ENCODE measurements at regions not wholly inside any gene's neighbourhood (a gene's known extent, or its start where the extent isn't known, plus 50 kb on each side); places are given as distances from the start of the nearest gene placed in this dataset.

GRCh38 chr21:29236201-29236600, 62.5 kb upstream of the BACH1 start (continued):
- TF ChIP-seq CEBPZ (IDR thresholded peaks at IDR 0.05; ENCODE audit: low read depth, low read length) = no peak

- FAIRE-seq = no peak
- CTCF ChIA-PET = interaction anchor here (1.0 to 10.6 kb wide), 5 partner anchors 8 to 147 kb away, joined by 3 to 157 read pairs (median 7); partner anchors contain the start of gene BACH1
- no peak for TF ChIP-seq E2F4 (IDR thresholded peaks at IDR 0.05; ENCODE audit: low read depth, low read length)
- no peak for TF ChIP-seq ZBTB33 (IDR thresholded peaks at IDR 0.05)
- TF ChIP-seq POLR2A (IDR thresholded peaks at IDR 0.05; ENCODE audit: low read depth, low read length) = no peak
- TF ChIP-seq PAX8 (IDR thresholded peaks at IDR 0.05) = no peak
- TF ChIP-seq PKNOX1 (IDR thresholded peaks at IDR 0.05) = no peak
- no peak for TF ChIP-seq HDGF (IDR thresholded peaks at IDR 0.05)
- no peak for TF ChIP-seq STAT3 (IDR thresholded peaks at IDR 0.05; ENCODE audit: low read depth, low read length)
- TF ChIP-seq ZNF217 (IDR thresholded peaks at IDR 0.05) = no peak
- no peak for TF ChIP-seq E4F1 (IDR thresholded peaks at IDR 0.05; ENCODE audit: borderline replicate concordance, partially characterized antibody)
Measured at GRCh38 chr21:29237110-29238052, 61.3 kb upstream of the BACH1 start.

More at GRCh38 chr21:29237110-29238052, 61.3 kb upstream of the BACH1 start:
- Histone ChIP-seq H3K4me3 (no peak overlapping the region), H2AFZ (ENCODE audit: control insufficient read depth, low read depth, low read length) (peak overlapping the region; percentile 71), H3K36me3 (ENCODE audit: control insufficient read depth in 2 of 2, insufficient read depth in 2 of 2, low read length in 1 of 2) (no peaks in the 10 kb centered on the region), H4K20me1 (ENCODE audit: control insufficient read depth, insufficient read depth) (no peaks in the 10 kb centered on the region), H3K4me1 (ENCODE audit: control insufficient read depth, insufficient read depth, low read length) (peaks cover 60% of the 10 kb centered on the region), H3K9ac (ENCODE audit: control insufficient read depth, insufficient read depth, low read length) (no peak overlapping the region), H3K27ac (ENCODE audit: control insufficient read depth, insufficient read depth) (peak overlapping the region; percentile 58), H3K9me3 (replicated peaks; ENCODE audit: control insufficient read depth, insufficient read depth, low read length) (no peaks in the 10 kb centered on the region; the same call in 2 of the 3 replicates), H3K27me3 (replicated peaks in 1 of 2; ENCODE audit: control insufficient read depth in 2 of 2, insufficient read depth in 2 of 2, low read length in 1 of 2) (no peaks in the 10 kb centered on the region), H3K4me2 (ENCODE audit: control insufficient read depth, insufficient read depth) (peak overlapping the region; percentile 90), H3K79me2 (ENCODE audit: control insufficient read depth, insufficient read depth, low read length) (no peaks in the 10 kb centered on the region; the same call in 1 of the 2 replicates)
- SMC1A ChIA-PET (ENCODE audit: uncharacterized antibody, unreplicated experiment) = interaction anchor here (0.6 to 11.7 kb wide), 12 partner anchors 11 to 147 kb away, joined by 3 to 297 read pairs (median 6); partner anchors contain the start of gene BACH1
- POLR2A ChIA-PET = interaction anchor here (1.0 to 6.6 kb wide), 6 partner anchors 8 to 64 kb away, joined by 4 to 82 read pairs (median 4); partner anchors contain the start of gene BACH1
- intact Hi-C loops (cut with micrococcal nuclease; ENCODE audit: unreplicated experiment) (no loop called here), in situ Hi-C loops (cut with MboI) (loop anchor here (5.0 kb wide), 1 partner anchor 60 kb away; the partner anchor contains the start of gene BACH1)
- peak; percentile 3; the same call in 1 of the 3 replicates for ATAC-seq
- BruUV-seq (replicated peaks) = no TSS peak
- 65% methylated on average over 3 of the region's 3 CpGs for WGBS (ENCODE audit: insufficient coverage, insufficient replicate concordance, low lambda C conversion rate, missing lambda C conversion rate)
- RAD21 ChIA-PET (ENCODE audit: unreplicated experiment) = interaction anchor here (0.7 to 11.4 kb wide), 10 partner anchors 8 to 161 kb away, joined by 3 to 257 read pairs (median 6); partner anchors contain the start of gene BACH1
- no peak for DNase-seq (ENCODE audit: low read depth, low spot score)

Data from GM12878 (cell line).